CD4-positive, alpha-beta T cell treated with Interleukin-6 for 4 hours (primary cell): ENCODE measurements at regions not wholly inside any gene's neighbourhood (a gene's known extent, or its start where the extent isn't known, plus 50 kb on each side); places are given as distances from the start of the nearest gene placed in this dataset.
"Not testable (repeated sequence)": the region's sequence is repeated elsewhere in the genome, so short reads cannot be mapped to it uniquely, and the experiment has no call there.

Experiments
- DNase-seq: peaks from one replicate; pipeline ENCODE4 v3.0.0-alpha.2; 2020; ENCODE audit warnings: mixed read lengths

DNA sequence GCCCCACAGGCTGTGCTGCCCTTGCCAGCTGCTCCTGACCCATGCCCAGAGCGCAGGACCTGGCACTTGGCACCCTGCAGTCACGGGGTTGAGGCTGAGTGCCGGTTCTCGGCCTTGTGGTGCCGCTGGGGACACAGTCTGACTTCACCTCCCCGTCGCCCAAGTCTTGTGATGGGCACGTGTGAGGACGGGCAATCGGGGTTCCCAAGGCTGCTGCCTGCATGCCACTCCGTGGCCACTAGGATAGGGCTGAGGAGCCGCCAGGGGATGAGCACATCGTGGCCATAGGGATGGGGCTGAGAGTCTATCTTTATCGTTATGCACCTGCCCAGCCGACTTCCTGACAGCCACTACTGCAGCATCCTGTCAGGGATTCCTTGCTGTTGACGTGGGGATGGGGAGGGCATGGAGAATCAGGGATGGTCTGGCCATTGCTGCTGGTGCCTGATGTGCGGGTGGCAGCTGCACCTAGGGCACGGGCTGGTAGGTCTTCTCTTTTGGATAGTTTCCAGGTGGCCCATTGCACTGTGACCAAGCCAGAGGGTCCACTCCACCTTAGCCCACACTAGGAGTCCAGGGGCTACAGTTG lies 243.5 kb downstream of the FOXD4L6 start:
- DNase-seq, result not testable (repeated sequence)

GRCh38 chr9:40884072-40884901 lies 244.2 kb downstream of the FOXD4L6 start:
- no peak for DNase-seq

DNA sequence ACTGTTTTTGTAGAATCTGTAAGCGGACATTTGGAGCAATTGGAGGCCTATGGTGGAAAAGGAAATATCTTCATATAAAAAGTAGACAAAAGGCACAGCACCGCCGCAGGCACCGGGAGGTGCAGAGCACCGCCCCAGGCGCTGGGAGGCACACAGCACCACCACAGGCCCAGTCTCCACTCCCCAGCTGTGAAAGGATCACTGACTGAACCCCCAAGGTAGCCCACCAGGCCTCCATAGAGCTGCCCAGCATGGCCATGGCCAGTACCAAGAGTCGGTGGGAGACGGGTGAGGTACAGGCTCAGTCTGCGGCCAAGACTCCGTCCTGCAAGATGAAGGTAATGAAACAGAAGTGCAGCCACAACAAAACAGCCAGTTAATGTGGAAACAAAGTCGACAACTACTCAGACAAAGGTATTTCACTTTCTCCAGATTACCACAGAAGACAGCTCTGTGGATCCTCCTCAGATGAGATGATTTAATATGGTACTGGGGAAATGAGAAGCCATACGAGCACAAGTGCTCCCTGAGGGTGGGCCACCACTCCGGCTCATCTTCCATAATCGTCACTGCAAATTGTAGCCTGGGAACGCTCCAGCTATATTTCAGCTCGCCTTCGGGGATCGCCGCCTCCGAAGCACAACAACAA lies 244.9 kb downstream of the FOXD4L6 start:
- DNase-seq, result not testable (repeated sequence)

GRCh38 chr9:40873753-40874295 lies 254.7 kb downstream of the FOXD4L6 start:
- DNase-seq, result not testable (repeated sequence)

DNA sequence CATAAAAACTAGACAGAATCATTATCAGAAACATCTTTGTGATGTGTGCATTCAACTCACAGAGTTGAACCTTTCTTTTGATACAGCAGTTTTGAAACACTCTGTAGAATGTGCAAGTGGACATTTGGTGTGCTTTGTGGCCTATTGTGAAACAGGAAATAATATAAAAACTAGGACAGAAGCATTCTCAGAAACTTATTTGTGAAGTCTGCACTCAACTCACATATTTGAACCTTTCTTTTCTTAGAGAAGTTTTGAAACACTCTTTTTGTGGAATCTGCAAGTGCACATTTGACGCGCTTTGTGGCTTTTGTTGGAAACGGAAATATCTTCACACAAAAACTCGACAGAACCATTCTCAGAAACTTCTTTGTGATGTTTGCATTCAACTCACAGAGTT lies 260.0 kb downstream of the FOXD4L6 start:
- not testable (repeated sequence) for DNase-seq
